ENCODE measurements at regions not wholly inside any gene's neighbourhood (a gene's known extent, or its start where the extent isn't known, plus 50 kb on each side); places are given as distances from the start of the nearest gene placed in this dataset.

DNA sequence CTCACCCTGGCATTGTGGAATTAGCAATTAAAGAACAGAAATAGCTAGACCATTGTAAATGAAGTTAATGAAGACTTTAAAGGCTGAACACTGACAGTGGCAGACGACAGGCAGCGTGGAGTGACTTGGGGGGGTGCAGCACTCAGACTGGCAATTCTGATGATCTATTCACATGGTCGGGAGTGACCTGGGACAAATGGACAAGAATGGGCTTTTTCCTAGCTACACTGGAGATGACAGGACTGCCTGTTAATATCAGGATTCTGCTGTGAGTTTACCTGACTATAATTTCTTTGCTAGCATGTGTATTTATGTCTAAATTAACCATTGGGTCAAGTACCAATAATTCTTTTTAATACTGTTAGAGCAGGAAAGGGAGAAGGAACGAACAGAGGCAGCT, 199.6 kb downstream of the FBXO15 start:
- CTCF ChIA-PET: interaction anchor here (0.8 kb wide), 1 partner anchor 28 kb away, joined by 3 read pairs; no protein-coding TSS in a partner anchor
- H3K27ac Mint-ChIP-seq (ENCODE audit: unreplicated experiment): peak overlapping the region; percentile 76

DNA sequence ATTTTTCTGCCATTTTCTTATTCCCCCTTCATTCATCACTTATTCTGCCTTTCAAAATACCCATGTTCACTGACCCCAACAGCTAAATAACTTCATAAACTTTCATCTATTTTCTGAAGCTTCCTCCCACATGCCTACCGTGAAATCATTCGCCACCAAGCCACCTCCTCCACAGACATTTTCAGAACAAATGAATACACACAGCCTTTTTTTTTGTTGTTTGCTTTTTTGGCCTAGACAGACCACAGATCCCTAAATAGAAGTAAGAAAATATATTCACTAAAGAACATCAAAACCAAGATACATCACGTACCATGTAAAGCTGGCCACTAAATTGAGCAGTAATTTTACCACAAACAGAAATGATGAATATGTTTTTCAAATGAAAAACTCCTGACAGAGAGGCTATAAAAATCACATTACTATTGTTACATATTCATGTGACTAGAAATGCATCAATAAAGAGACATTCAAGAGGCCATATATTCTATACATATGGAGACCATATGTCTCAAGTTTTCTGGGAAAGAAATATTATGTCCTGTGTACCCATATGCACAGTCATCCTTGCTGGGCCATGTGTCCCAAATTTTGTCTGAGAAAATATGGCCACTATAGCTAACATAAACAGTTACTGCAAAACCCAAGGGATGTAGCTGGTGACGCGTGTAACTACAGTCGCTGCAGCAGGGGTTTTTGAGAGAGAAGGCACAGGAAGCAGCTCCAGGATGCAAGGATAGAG, 200.3 kb downstream of the FBXO15 start:
- no peak for DNase-seq
- Mint-ChIP-seq H3K4me1 (ENCODE audit: low read depth, unreplicated experiment) (peaks cover 23% of the 10 kb centered on the region), H3K9me3 (ENCODE audit: low read depth, unreplicated experiment) (no peaks in the 10 kb centered on the region), H3K36me3 (ENCODE audit: insufficient read depth, unreplicated experiment) (no peaks in the 10 kb centered on the region), H3K27ac (ENCODE audit: unreplicated experiment) (peak overlapping the region; percentile 76), H3K4me3 (ENCODE audit: low read depth, unreplicated experiment) (no peak overlapping the region), H3K27me3 (ENCODE audit: unreplicated experiment) (no peaks in the 10 kb centered on the region)
- intact Hi-C loops (cut with micrococcal nuclease; ENCODE audit: unreplicated experiment): no loop called here
- CTCF ChIA-PET: interaction anchor here (0.8 kb wide), 1 partner anchor 27 kb away, joined by 3 read pairs; no protein-coding TSS in a partner anchor
- TF ChIP-seq, protein P1, sequence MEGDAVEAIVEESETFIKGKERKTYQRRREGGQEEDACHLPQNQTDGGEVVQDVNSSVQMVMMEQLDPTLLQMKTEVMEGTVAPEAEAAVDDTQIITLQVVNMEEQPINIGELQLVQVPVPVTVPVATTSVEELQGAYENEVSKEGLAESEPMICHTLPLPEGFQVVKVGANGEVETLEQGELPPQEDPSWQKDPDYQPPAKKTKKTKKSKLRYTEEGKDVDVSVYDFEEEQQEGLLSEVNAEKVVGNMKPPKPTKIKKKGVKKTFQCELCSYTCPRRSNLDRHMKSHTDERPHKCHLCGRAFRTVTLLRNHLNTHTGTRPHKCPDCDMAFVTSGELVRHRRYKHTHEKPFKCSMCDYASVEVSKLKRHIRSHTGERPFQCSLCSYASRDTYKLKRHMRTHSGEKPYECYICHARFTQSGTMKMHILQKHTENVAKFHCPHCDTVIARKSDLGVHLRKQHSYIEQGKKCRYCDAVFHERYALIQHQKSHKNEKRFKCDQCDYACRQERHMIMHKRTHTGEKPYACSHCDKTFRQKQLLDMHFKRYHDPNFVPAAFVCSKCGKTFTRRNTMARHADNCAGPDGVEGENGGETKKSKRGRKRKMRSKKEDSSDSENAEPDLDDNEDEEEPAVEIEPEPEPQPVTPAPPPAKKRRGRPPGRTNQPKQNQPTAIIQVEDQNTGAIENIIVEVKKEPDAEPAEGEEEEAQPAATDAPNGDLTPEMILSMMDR (IDR thresholded peaks at IDR 0.05; ENCODE audit: unreplicated experiment): no peak
- no TSS peak for BruUV-seq (replicated peaks)

More for the DNA sequence above, 199.6 kb downstream of the FBXO15 start:
- DNase-seq: no peak
- intact Hi-C loops (cut with micrococcal nuclease; ENCODE audit: unreplicated experiment): no loop called here
- no peaks in the 10 kb centered on the region for H3K9me3 Mint-ChIP-seq (ENCODE audit: low read depth, unreplicated experiment)
- H3K4me3 Mint-ChIP-seq (ENCODE audit: low read depth, unreplicated experiment): peak overlapping the region; percentile 25
- H3K27me3 Mint-ChIP-seq (ENCODE audit: unreplicated experiment): no peaks in the 10 kb centered on the region
- no TSS peak for BruUV-seq (replicated peaks)
- H3K36me3 Mint-ChIP-seq (ENCODE audit: insufficient read depth, unreplicated experiment): no peaks in the 10 kb centered on the region
- TF ChIP-seq, protein P1 (IDR thresholded peaks at IDR 0.05; ENCODE audit: unreplicated experiment): no peak
- H3K4me1 Mint-ChIP-seq (ENCODE audit: low read depth, unreplicated experiment): peaks cover 23% of the 10 kb centered on the region

DNA sequence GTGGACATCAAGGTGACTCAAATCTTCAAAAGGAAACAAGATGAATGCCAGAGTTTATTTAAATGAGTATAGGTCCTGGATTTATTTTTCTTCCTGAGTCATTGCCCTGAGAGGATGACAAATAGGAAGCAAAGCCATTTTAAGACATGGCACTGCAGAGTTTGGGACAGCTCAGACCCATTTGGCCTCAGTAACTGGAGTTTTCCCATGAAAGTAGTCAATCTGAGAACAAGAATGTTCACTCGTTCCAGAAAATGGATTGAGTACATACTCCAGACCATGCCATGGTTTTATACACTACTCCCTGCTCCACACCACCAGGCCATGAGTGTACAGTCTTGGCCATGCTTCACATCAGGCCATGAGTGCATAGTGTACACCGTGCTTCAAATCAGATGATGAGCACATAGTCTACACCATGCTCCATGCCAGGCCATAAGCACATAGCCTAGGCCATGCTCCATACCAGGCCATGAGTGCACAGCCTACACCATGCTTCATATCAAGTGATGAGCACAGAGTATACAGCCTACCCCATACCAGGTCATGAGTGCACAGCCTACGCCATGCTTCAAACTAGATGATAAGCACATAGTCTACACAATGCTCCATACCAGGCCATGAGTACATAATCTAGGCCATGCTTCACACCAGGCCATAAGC, 202.4 kb downstream of the FBXO15 start:
- Mint-ChIP-seq H3K27ac (ENCODE audit: unreplicated experiment) (no peak overlapping the region), H3K27me3 (ENCODE audit: unreplicated experiment) (peaks cover 4% of the 10 kb centered on the region), H3K36me3 (ENCODE audit: insufficient read depth, unreplicated experiment) (no peaks in the 10 kb centered on the region), H3K4me3 (ENCODE audit: low read depth, unreplicated experiment) (no peak overlapping the region), H3K9me3 (ENCODE audit: low read depth, unreplicated experiment) (no peaks in the 10 kb centered on the region), H3K4me1 (ENCODE audit: low read depth, unreplicated experiment) (peaks cover 23% of the 10 kb centered on the region)
- intact Hi-C loops (cut with micrococcal nuclease; ENCODE audit: unreplicated experiment): no loop called here
- CTCF ChIA-PET: no interaction called here
- DNase-seq: no peak
- no TSS peak for BruUV-seq (replicated peaks)
- TF ChIP-seq, protein P1 (IDR thresholded peaks at IDR 0.05; ENCODE audit: unreplicated experiment): no peak

DNA sequence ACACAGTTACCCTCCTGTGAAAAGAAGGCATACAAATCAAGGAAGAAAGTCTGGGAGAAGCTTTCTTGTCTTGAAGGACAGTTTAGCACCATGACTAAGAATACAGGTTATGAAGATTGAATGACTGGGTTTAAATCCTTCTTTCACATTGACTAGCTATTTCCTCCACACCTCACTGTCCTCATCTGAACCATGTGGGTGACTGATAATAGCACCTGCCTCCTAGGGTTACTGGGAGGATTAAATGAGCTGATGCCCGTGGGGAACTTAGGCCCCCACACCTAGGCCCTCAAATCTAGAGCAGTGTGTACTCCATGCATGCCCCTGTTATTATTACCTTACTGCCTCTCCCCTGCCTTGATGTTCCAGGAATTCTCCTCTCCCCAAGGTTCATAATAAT, 202.9 kb downstream of the FBXO15 start:
- TF ChIP-seq, protein P1 (IDR thresholded peaks at IDR 0.05; ENCODE audit: unreplicated experiment): no peak
- BruUV-seq (replicated peaks): no TSS peak

More for the DNA sequence above, 202.9 kb downstream of the FBXO15 start:
- H3K4me1 Mint-ChIP-seq (ENCODE audit: low read depth, unreplicated experiment): peaks cover 23% of the 10 kb centered on the region
- no peaks in the 10 kb centered on the region for H3K36me3 Mint-ChIP-seq (ENCODE audit: insufficient read depth, unreplicated experiment)
- intact Hi-C loops (cut with micrococcal nuclease; ENCODE audit: unreplicated experiment): no loop called here
- no peak for DNase-seq
- peaks cover 9% of the 10 kb centered on the region for H3K27me3 Mint-ChIP-seq (ENCODE audit: unreplicated experiment)
- H3K27ac Mint-ChIP-seq (ENCODE audit: unreplicated experiment): no peak overlapping the region
- no peak overlapping the region for H3K4me3 Mint-ChIP-seq (ENCODE audit: low read depth, unreplicated experiment)
- CTCF ChIA-PET: no interaction called here
- no peaks in the 10 kb centered on the region for H3K9me3 Mint-ChIP-seq (ENCODE audit: low read depth, unreplicated experiment)

Measured in Calu3 (cell line).